OCI-LY3 (cell line): ENCODE measurements at regions not wholly inside any gene's neighbourhood (a gene's known extent, or its start where the extent isn't known, plus 50 kb on each side); places are given as distances from the start of the nearest gene placed in this dataset.

Source experiments
- EZH2phosphoT487 ChIP-seq: fragments of 200-600 bp; shearing (Covaris generic); IDR thresholded peaks from 2 replicates; pipeline ENCODE4 v1.6.1; 2018; ENCODE audit warnings: antibody characterized with exemption, mixed run types, low read depth
- TF ChIP-seq, protein P1 (sequence below): fragments of 200-600, 300-600 bp; sonication (generic); IDR thresholded peaks from 2 replicates; pipeline ENCODE4 v1.5.1; 2014; ENCODE audit warnings: antibody characterized with exemption, low read length, low read depth

DNA sequence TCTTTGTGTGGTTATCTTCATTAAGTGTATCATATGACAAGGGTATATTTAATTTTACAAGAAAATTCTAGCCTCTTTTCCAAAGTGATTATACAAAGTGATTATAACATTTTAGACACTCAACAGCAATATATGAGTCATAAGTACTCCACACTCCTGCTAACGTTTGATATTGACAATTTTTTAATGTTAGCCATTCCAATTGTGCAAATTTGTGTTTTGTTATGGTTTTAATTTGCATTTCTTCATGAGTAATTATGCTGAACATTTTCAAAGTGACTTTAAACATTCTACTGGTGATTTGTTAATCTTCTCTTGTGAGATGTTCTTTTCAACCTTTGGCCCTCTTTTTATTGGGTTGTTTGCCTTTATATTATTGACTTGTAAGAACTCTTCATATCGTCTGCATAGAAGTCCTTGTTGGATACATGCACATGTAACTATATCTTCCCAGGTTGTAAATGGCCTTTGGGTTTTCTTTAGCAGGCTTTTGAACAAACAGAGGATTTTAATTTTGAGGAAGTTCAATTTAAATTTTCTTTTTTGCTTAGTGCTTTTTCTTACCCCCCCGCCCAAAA, 771.6 kb upstream of the ZNF608 start:
- TF ChIP-seq, protein P1, sequence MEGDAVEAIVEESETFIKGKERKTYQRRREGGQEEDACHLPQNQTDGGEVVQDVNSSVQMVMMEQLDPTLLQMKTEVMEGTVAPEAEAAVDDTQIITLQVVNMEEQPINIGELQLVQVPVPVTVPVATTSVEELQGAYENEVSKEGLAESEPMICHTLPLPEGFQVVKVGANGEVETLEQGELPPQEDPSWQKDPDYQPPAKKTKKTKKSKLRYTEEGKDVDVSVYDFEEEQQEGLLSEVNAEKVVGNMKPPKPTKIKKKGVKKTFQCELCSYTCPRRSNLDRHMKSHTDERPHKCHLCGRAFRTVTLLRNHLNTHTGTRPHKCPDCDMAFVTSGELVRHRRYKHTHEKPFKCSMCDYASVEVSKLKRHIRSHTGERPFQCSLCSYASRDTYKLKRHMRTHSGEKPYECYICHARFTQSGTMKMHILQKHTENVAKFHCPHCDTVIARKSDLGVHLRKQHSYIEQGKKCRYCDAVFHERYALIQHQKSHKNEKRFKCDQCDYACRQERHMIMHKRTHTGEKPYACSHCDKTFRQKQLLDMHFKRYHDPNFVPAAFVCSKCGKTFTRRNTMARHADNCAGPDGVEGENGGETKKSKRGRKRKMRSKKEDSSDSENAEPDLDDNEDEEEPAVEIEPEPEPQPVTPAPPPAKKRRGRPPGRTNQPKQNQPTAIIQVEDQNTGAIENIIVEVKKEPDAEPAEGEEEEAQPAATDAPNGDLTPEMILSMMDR = no peak
- TF ChIP-seq EZH2phosphoT487 = no peak
